GM12891 (cell line): ENCODE measurements at regions not wholly inside any gene's neighbourhood (a gene's known extent, or its start where the extent isn't known, plus 50 kb on each side); places are given as distances from the start of the nearest gene placed in this dataset.

Experiments
- PAX5 ChIP-seq: IDR thresholded peaks from 2 replicates; pipeline ENCODE4 v1.6.1; 2011; ENCODE audit warnings: low read length, moderate library complexity, mild to moderate bottlenecking; ENCODE audit not compliant: insufficient read depth, severe bottlenecking
- POLR2A ChIP-seq: IDR thresholded peaks from 2 replicates; pipeline ENCODE4 v1.6.1; 2011; ENCODE audit warnings: low read depth, low read length, control low read depth
- POLR2AphosphoS5 ChIP-seq: IDR thresholded peaks from 2 replicates; pipeline ENCODE4 v1.6.1; 2011; ENCODE audit warnings: low read depth, low read length, control low read depth
- POU2F2 ChIP-seq: IDR thresholded peaks from 2 replicates; pipeline ENCODE4 v1.6.1; 2011; ENCODE audit warnings: low read depth, mild to moderate bottlenecking, control low read depth, low read length, moderate library complexity
- SPI1 ChIP-seq: IDR thresholded peaks from 2 replicates; pipeline ENCODE4 v1.6.1; 2011; ENCODE audit warnings: low read depth, low read length, control low read depth
- TAF1 ChIP-seq: IDR thresholded peaks from 2 replicates; pipeline ENCODE4 v1.6.1; 2011; ENCODE audit warnings: low read depth, low read length, control low read depth

GRCh38 chr2:82752396-82752795 lies 1706.7 kb downstream of the SUCLG1 start:
- TF ChIP-seq POLR2AphosphoS5, result no peak
- TF ChIP-seq TAF1, result no peak
- no peak for TF ChIP-seq POLR2A
- TF ChIP-seq SPI1, result no peak
- no peak for TF ChIP-seq POU2F2
- TF ChIP-seq PAX5, result no peak
